HepG2 (cell line): ENCODE measurements at regions not wholly inside any gene's neighbourhood (a gene's known extent, or its start where the extent isn't known, plus 50 kb on each side); places are given as distances from the start of the nearest gene placed in this dataset.

Experiments
- ATAC-seq: fragments of 200-7000 bp; cut with Tn5 transposase; 3 replicates; pipeline ENCODE4 v1.9.1; 2020; ENCODE audit warnings: mild to moderate bottlenecking, moderate library complexity
- BruUV-seq: library from RNA; stranded (reverse); fragments of 400-500 nt; replicated peaks from 2 replicates; lab custom pipeline; 2021; lab: Mats Ljungman, UMichigan
- CTCF ChIA-PET: fragments of 300-600 bp; formaldehyde crosslinking; extraction: SDS; loops from one replicate; lab custom pipeline; 2021; ENCODE audit warnings: low total read pairs, inconsistent platforms, low intra/inter-chr PET ratio; lab: Yijun Ruan, JAX
- POLR2A ChIA-PET: fragments of 350-600 bp; sonication (Branson Sonifier 250); formaldehyde crosslinking; loops from one replicate; lab custom pipeline; 2020; ENCODE audit warnings: antibody characterized with exemption, inconsistent platforms; lab: Yijun Ruan, JAX
- DNase-seq: peaks from one replicate; pipeline ENCODE4 v3.0.0-alpha.2; 2015; ENCODE audit warnings: low spot score
- FAIRE-seq: peaks from 3 replicates; lab custom pipeline; 2011; peaks lifted over from hg19 to GRCh38; lab: Jason Lieb, UNC
- H2AFZ ChIP-seq: one replicate; pipeline ENCODE4 v1.6.1; 2011; ENCODE audit warnings: low read length, inconsistent platforms
- H3K27ac ChIP-seq: fragments of 300-600 bp; 3 replicates; pipeline ENCODE4 v1.8.0; 2011; ENCODE audit warnings: mixed run types, mild to moderate bottlenecking, mixed read lengths, low read length, inconsistent platforms; ENCODE audit not compliant: insufficient read depth; ENCODE audit errors: extremely low read length
- H3K27me3 ChIP-seq, 2 experiments: fragments of 200-600 bp in 1 of 2; 2 replicates in 1 of 2; 3 replicates in 1 of 2; pipeline versions ENCODE4 v1.6.0 to v1.8.0; 2011; ENCODE audit warnings: low read length in 2 of 2, mild to moderate bottlenecking in 2 of 2, moderate library complexity in 2 of 2, inconsistent platforms in 1 of 2; ENCODE audit not compliant: insufficient read depth in 2 of 2, control insufficient read depth in 1 of 2
- H3K36me3 ChIP-seq, 2 experiments: fragments of 200-600 bp in 1 of 2; replicated peaks in 1 of 2; 2 replicates in 1 of 2; 3 replicates in 1 of 2; pipeline versions ENCODE4 v1.5.1 to v1.8.0; 2011; ENCODE audit warnings: low read length in 2 of 2, inconsistent platforms in 1 of 2; ENCODE audit not compliant: insufficient read depth in 2 of 2, control insufficient read depth in 1 of 2
- H3K4me1 ChIP-seq: 2 replicates; pipeline ENCODE4 v1.5.1; 2012; ENCODE audit warnings: low read length, inconsistent platforms; ENCODE audit not compliant: insufficient read depth
- H3K4me2 ChIP-seq: 2 replicates; pipeline ENCODE4 v1.6.0; 2011; ENCODE audit warnings: low read depth, low read length, inconsistent platforms
- H3K4me3 ChIP-seq, 3 experiments: fragments of 200-600 bp in 1 of 3; sonication (generic), shearing (Covaris generic) in 1 of 3; replicated peaks in 1 of 3; 2 replicates each; pipeline ENCODE4 v1.5.1; 2011 to 2016; ENCODE audit warnings: low read length in 3 of 3, inconsistent platforms in 2 of 3, low read depth in 2 of 3, mild to moderate bottlenecking in 2 of 3, control low read depth in 1 of 3, mixed read lengths in 1 of 3; ENCODE audit not compliant: insufficient read depth in 1 of 3
- H3K79me2 ChIP-seq: one replicate; pipeline ENCODE4 v1.6.1; 2011; ENCODE audit warnings: low read length, inconsistent platforms; ENCODE audit not compliant: insufficient read depth
- H3K9ac ChIP-seq: 2 replicates; pipeline ENCODE4 v1.6.0; 2011; ENCODE audit warnings: mild to moderate bottlenecking, low read depth, low read length, inconsistent platforms; ENCODE audit not compliant: insufficient read depth
- H3K9me3 ChIP-seq: 2 replicates; pipeline ENCODE4 v1.5.1; 2012; ENCODE audit warnings: mild to moderate bottlenecking, low read length
- H4K20me1 ChIP-seq: 2 replicates; pipeline ENCODE4 v1.6.0; 2011; ENCODE audit warnings: inconsistent platforms, mild to moderate bottlenecking, low read length, moderate library complexity; ENCODE audit not compliant: insufficient read depth
- CEBPB ChIP-seq: IDR thresholded peaks from 2 replicates; pipeline ENCODE4 v1.6.1; 2011; ENCODE audit warnings: low read depth, low read length, improper control_type of control experiment, borderline replicate concordance
- ETV6 ChIP-seq: sonication (generic); formaldehyde crosslinking; conservative IDR thresholded peaks from 2 replicates; pipeline ENCODE4 v1.4.0; 2020; ENCODE audit warnings: missing genetic modification reagents
- PHF5A ChIP-seq: IDR thresholded peaks from one replicate; pipeline ENCODE4 v1.6.1; 2018; ENCODE audit warnings: low read depth, missing genetic modification reagents; ENCODE audit not compliant: unreplicated experiment
- RARG ChIP-seq: sonication (generic); formaldehyde crosslinking; IDR thresholded peaks from 2 replicates; pipeline ENCODE4 v1.4.0; 2020; ENCODE audit warnings: low read depth, mild to moderate bottlenecking, missing genetic modification reagents
- TOE1 ChIP-seq: sonication (generic); formaldehyde crosslinking; IDR thresholded peaks from 2 replicates; pipeline ENCODE4 v1.4.0; 2020; ENCODE audit warnings: mild to moderate bottlenecking, missing genetic modification reagents
- ZBTB1 ChIP-seq: sonication (generic); formaldehyde crosslinking; IDR thresholded peaks from 2 replicates; pipeline ENCODE4 v1.4.0; 2020; ENCODE audit warnings: missing genetic modification reagents, borderline replicate concordance
- ZBTB25 ChIP-seq: IDR thresholded peaks from 2 replicates; pipeline ENCODE4 v1.6.1; 2018; ENCODE audit warnings: missing genetic modification reagents
- ZC3H13 ChIP-seq: sonication (generic); formaldehyde crosslinking; IDR thresholded peaks from 2 replicates; pipeline ENCODE4 v1.8.1; 2023; ENCODE audit warnings: mild to moderate bottlenecking, missing genetic modification reagents, moderate library complexity
- ZFP36L1 ChIP-seq: sonication (generic); formaldehyde crosslinking; IDR thresholded peaks from 2 replicates; pipeline ENCODE4 v1.8.0; 2022; ENCODE audit warnings: mild to moderate bottlenecking, missing genetic modification reagents, moderate library complexity
- ZNF329 ChIP-seq: sonication (generic); formaldehyde crosslinking; IDR thresholded peaks from 2 replicates; pipeline ENCODE4 v1.9.0; 2021; ENCODE audit warnings: low read depth, mild to moderate bottlenecking, missing genetic modification reagents
- ZNF33A ChIP-seq: sonication (generic); formaldehyde crosslinking; IDR thresholded peaks from 2 replicates; pipeline ENCODE4 v1.5.1; 2020; ENCODE audit warnings: missing genetic modification reagents, mild to moderate bottlenecking, moderate library complexity, borderline replicate concordance
- ZNF768 ChIP-seq: sonication (generic); formaldehyde crosslinking; IDR thresholded peaks from 2 replicates; pipeline ENCODE4 v1.4.0; 2020; ENCODE audit warnings: missing genetic modification reagents
- WGBS: methylation state at CpG from one replicate; pipeline ENCODE4 v1.1.6; 2017; ENCODE audit warnings: low lambda C conversion rate; 5-methylcytosine and 5-hydroxymethylcytosine counted together
- in situ Hi-C: cut with HindIII; loops from 2 replicates; pipeline ENCODE4 v1.10.0; 2017; ENCODE audit warnings: low pct_unique_long_range_greater_than_20kb; ENCODE audit not compliant: extremely low pct_ligation_motif_present
- intact Hi-C: fragments of 100-400 bp; cut with micrococcal nuclease; formaldehyde crosslinking; loops from one replicate; pipeline ENCODE4 v1.10.0; 2022; ENCODE audit not compliant: unreplicated experiment
- TF ChIP-seq, protein P1 (sequence below): sonication (generic); formaldehyde crosslinking; IDR thresholded peaks from 2 replicates; pipeline ENCODE4 v1.8.1; 2023; ENCODE audit warnings: mild to moderate bottlenecking, moderate library complexity, missing genetic modification reagents
- TF ChIP-seq, protein P2 (sequence below): sonication (generic); formaldehyde crosslinking; IDR thresholded peaks from 2 replicates; pipeline ENCODE4 v1.5.0; 2020; ENCODE audit warnings: mild to moderate bottlenecking, missing genetic modification reagents

DNA sequence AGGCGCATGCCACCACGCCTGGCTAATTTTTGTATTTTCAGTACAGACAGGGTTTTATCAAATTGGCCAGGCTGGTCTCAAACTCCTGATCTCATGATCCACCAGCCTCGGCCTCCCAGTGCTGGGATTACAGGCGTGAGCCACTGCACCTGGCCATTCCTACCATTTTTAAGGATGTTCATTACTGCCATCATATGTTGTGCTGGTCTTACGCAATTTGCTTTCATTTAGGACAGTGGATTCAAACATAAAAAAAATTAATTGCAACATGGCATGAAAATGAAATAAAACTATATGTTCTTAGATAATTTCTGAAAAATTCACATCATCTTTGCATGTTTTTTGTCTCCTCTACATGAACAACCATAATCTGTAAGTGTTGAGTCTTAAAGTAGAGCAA, 527.7 kb downstream of the LTN1 start:
- H3K4me3 ChIP-seq = no peak overlapping the region
- in situ Hi-C loops = no loop called here
- H4K20me1 ChIP-seq = no peaks in the 10 kb centered on the region
- ATAC-seq = no peak
- POLR2A ChIA-PET = no interaction called here
- TF ChIP-seq ETV6 (no peak), TOE1 (no peak), CEBPB (peak; percentile 43; the same call in 1 of the 2 replicates)
- TF ChIP-seq, protein P1, sequence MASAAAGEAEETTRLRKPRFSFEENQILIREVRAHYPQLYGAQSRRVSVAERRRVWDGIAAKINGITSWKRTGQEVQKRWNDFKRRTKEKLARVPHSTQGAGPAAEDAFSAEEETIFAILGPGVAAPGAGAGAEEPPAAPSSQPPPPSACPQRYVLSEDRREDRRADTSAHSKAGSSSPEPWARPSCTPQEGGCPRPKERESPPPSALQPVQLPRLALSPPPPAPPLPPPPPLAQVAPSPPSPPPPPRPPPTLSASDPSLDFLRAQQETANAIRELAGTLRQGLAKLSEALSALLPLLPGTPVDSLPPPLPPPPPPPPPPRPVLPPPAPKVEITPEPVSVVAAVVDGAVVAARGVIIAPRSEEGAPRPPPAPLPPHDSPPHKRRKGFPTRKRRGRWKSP (CRISPR knock-in tag) = no peak
- TF ChIP-seq, all 625 proteins: peak for 1
- BruUV-seq = no TSS peak
- intact Hi-C loops = no loop called here
- Histone ChIP-seq H3K4me1 (no peaks in the 10 kb centered on the region), H3K9me3 (peaks cover 81% of the 10 kb centered on the region), H3K4me2 (no peak overlapping the region), H3K36me3 (no peaks in the 10 kb centered on the region), H3K27ac (no peak overlapping the region), H3K27me3 (no peaks in the 10 kb centered on the region), H3K9ac (no peak overlapping the region), H2AFZ (no peak overlapping the region), H3K79me2 (no peaks in the 10 kb centered on the region)
- DNase-seq (no peak), FAIRE-seq (no peak)
- CTCF ChIA-PET = no interaction called here
- 24% methylated on average over 5 of the region's 5 CpGs for WGBS

DNA sequence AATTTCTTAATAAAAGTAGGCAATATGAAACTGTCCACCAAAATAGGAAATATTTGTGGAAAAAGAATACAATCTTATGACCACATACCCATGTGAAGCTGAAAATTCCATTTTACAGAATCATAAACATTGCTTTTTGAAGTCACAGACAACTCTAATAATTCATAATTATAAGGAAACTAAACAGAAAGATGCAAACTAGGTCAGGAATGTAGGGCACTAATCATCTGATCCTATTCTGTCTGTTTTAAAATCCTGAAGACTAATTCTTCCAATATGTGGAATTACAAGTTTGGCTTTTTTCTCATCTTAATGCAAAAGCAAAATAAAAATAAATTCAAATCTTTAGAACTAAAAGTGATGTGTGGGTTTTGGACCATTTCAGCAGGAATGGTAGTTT, 528.6 kb downstream of the LTN1 start:
- in situ Hi-C loops (no loop called here), intact Hi-C loops (no loop called here)
- Histone ChIP-seq H3K27me3 (no peaks in the 10 kb centered on the region), H3K9me3 (peaks cover 80% of the 10 kb centered on the region), H3K4me1 (no peaks in the 10 kb centered on the region), H3K4me3 (no peak overlapping the region), H3K79me2 (no peaks in the 10 kb centered on the region), H3K27ac (no peak overlapping the region), H3K36me3 (no peaks in the 10 kb centered on the region), H2AFZ (no peak overlapping the region), H3K9ac (no peak overlapping the region), H4K20me1 (no peaks in the 10 kb centered on the region), H3K4me2 (no peak overlapping the region)
- CTCF ChIA-PET = no interaction called here
- no peak for DNase-seq
- no peak for FAIRE-seq
- TF ChIP-seq PHF5A (CRISPR knock-in tag) = no peak
- no peak for TF ChIP-seq ZFP36L1
- no peak for TF ChIP-seq ZNF329 (CRISPR knock-in tag)
- TF ChIP-seq ZNF33A = no peak
- TF ChIP-seq ZNF768 (CRISPR knock-in tag) = no peak
- no peak for TF ChIP-seq ZC3H13
- no peak for TF ChIP-seq RARG (CRISPR knock-in tag)
- TF ChIP-seq ZBTB1 (CRISPR knock-in tag) = no peak
- TF ChIP-seq, protein P2, sequence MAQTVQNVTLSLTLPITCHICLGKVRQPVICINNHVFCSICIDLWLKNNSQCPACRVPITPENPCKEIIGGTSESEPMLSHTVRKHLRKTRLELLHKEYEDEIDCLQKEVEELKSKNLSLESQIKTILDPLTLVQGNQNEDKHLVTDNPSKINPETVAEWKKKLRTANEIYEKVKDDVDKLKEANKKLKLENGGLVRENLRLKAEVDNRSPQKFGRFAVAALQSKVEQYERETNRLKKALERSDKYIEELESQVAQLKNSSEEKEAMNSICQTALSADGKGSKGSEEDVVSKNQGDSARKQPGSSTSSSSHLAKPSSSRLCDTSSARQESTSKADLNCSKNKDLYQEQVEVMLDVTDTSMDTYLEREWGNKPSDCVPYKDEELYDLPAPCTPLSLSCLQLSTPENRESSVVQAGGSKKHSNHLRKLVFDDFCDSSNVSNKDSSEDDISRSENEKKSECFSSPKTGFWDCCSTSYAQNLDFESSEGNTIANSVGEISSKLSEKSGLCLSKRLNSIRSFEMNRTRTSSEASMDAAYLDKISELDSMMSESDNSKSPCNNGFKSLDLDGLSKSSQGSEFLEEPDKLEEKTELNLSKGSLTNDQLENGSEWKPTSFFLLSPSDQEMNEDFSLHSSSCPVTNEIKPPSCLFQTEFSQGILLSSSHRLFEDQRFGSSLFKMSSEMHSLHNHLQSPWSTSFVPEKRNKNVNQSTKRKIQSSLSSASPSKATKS (CRISPR knock-in tag) = no peak
- TF ChIP-seq ZBTB25 = no peak
- POLR2A ChIA-PET = no interaction called here
- BruUV-seq = no TSS peak
- no peak for ATAC-seq
